H9 (cell line): ENCODE measurements at regions not wholly inside any gene's neighbourhood (a gene's known extent, or its start where the extent isn't known, plus 50 kb on each side); places are given as distances from the start of the nearest gene placed in this dataset.

ENCODE experiments used
- DNase-seq: peaks from one replicate; pipeline ENCODE4 v3.0.0-alpha.2; 2017
- H2AFZ ChIP-seq: one replicate; pipeline ENCODE4 v1.6.1; 2013; ENCODE audit warnings: mild to moderate bottlenecking, low read length, control low read depth, moderate library complexity
- H2AK5ac ChIP-seq: 2 replicates; pipeline ENCODE4 v1.6.1; 2013; ENCODE audit warnings: low read length, control low read depth, mixed read lengths; ENCODE audit not compliant: insufficient read length
- H2BK120ac ChIP-seq: one replicate; pipeline ENCODE4 v1.6.1; 2013; ENCODE audit warnings: low read depth, mild to moderate bottlenecking, low read length, control low read depth, inconsistent platforms; ENCODE audit not compliant: poor library complexity, severe bottlenecking
- H2BK12ac ChIP-seq: 2 replicates; pipeline ENCODE4 v1.6.1; 2013; ENCODE audit warnings: low read length, control low read depth, mixed read lengths, low read depth; ENCODE audit not compliant: insufficient read length
- H2BK15ac ChIP-seq: 2 replicates; pipeline ENCODE4 v1.6.1; 2013; ENCODE audit warnings: low read depth, low read length, control low read depth
- H2BK20ac ChIP-seq: one replicate; pipeline ENCODE4 v1.6.1; 2013; ENCODE audit warnings: low read depth, mild to moderate bottlenecking, low read length, control low read depth, inconsistent platforms; ENCODE audit not compliant: poor library complexity, severe bottlenecking
- H2BK5ac ChIP-seq: 2 replicates; pipeline ENCODE4 v1.6.1; 2013; ENCODE audit warnings: low read length, control low read depth, mixed read lengths; ENCODE audit not compliant: insufficient read length
- H3K14ac ChIP-seq: 2 replicates; pipeline ENCODE4 v1.6.1; 2013; ENCODE audit warnings: low read length, control low read depth; ENCODE audit not compliant: insufficient read depth
- H3K18ac ChIP-seq: 2 replicates; pipeline ENCODE4 v1.6.1; 2013; ENCODE audit warnings: low read depth, mild to moderate bottlenecking, mixed read lengths, low read length, control low read depth; ENCODE audit not compliant: insufficient read length
- H3K23ac ChIP-seq: 2 replicates; pipeline ENCODE4 v1.6.1; 2013; ENCODE audit warnings: low read length, control low read depth, mixed read lengths, low read depth; ENCODE audit not compliant: insufficient read length
- H3K23me2 ChIP-seq: 2 replicates; pipeline ENCODE4 v1.6.1; 2013; ENCODE audit warnings: low read depth, mild to moderate bottlenecking, mixed read lengths, low read length, control low read depth; ENCODE audit not compliant: insufficient read length, poor library complexity, severe bottlenecking
- H3K27ac ChIP-seq: 2 replicates; pipeline ENCODE4 v1.5.1; 2013; ENCODE audit warnings: low read length, control low read depth, mixed read lengths, low read depth; ENCODE audit not compliant: insufficient read length
- H3K27me3 ChIP-seq: 2 replicates; pipeline ENCODE4 v1.6.1; 2013; ENCODE audit warnings: low read length, control low read depth, inconsistent platforms; ENCODE audit not compliant: insufficient read depth
- H3K4ac ChIP-seq: 2 replicates; pipeline ENCODE4 v1.6.1; 2013; ENCODE audit warnings: low read depth, mild to moderate bottlenecking, control low read depth, inconsistent platforms, low read length, moderate library complexity
- H3K4me1 ChIP-seq: 2 replicates; pipeline ENCODE4 v1.6.1; 2013; ENCODE audit warnings: low read length, control low read depth, inconsistent platforms; ENCODE audit not compliant: insufficient read depth
- H3K4me2 ChIP-seq: 2 replicates; pipeline ENCODE4 v1.6.1; 2013; ENCODE audit warnings: low read length, control low read depth, mixed read lengths; ENCODE audit not compliant: insufficient read length, insufficient read depth
- H3K56ac ChIP-seq: 2 replicates; pipeline ENCODE4 v1.6.1; 2013; ENCODE audit warnings: low read depth, mild to moderate bottlenecking, mixed read lengths, low read length, control low read depth; ENCODE audit not compliant: insufficient read length
- H3K79me1 ChIP-seq: 2 replicates; pipeline ENCODE4 v1.6.1; 2013; ENCODE audit warnings: low read depth, mild to moderate bottlenecking, moderate library complexity, low read length, control low read depth, inconsistent platforms; ENCODE audit not compliant: insufficient read depth, poor library complexity, severe bottlenecking
- H3K79me2 ChIP-seq: 2 replicates; pipeline ENCODE4 v1.6.1; 2013; ENCODE audit warnings: low read length, control low read depth, inconsistent platforms; ENCODE audit not compliant: insufficient read depth
- H3K9ac ChIP-seq: 2 replicates; pipeline ENCODE4 v1.6.1; 2013; ENCODE audit warnings: low read length, control low read depth, mixed read lengths; ENCODE audit not compliant: insufficient read length; ENCODE audit errors: extremely low read depth
- H3K9me3 ChIP-seq: one replicate; pipeline ENCODE4 v1.6.1; 2013; ENCODE audit warnings: low read depth, low read length, inconsistent platforms; ENCODE audit not compliant: control insufficient read depth
- H3T11ph ChIP-seq: one replicate; pipeline ENCODE4 v1.6.1; 2013; ENCODE audit warnings: mild to moderate bottlenecking, low read length, control low read depth, inconsistent platforms
- H4K20me1 ChIP-seq: one replicate; pipeline ENCODE4 v1.6.1; 2013; ENCODE audit not compliant: control insufficient read depth, insufficient read length, insufficient read depth
- H4K5ac ChIP-seq: 2 replicates; pipeline ENCODE4 v1.6.1; 2013; ENCODE audit warnings: low read depth, mild to moderate bottlenecking, mixed read lengths, low read length, control low read depth; ENCODE audit not compliant: insufficient read length
- H4K8ac ChIP-seq: replicated peaks from 2 replicates; pipeline ENCODE4 v1.6.1; 2013; ENCODE audit warnings: low read length, control low read depth, mixed read lengths, low read depth; ENCODE audit not compliant: insufficient read length
- H4K91ac ChIP-seq: 2 replicates; pipeline ENCODE4 v1.6.1; 2013; ENCODE audit warnings: low read depth, mild to moderate bottlenecking, moderate library complexity, mixed read lengths, low read length, control low read depth; ENCODE audit not compliant: insufficient read length
- H3K27ac Mint-ChIP-seq, 3 experiments: 2 replicates in 2 of 3; 3 replicates in 1 of 3; pipeline ENCODE4 v1.8.0; 2020 to 2021; ENCODE audit warnings: mixed read lengths in 3 of 3, mild to moderate bottlenecking in 1 of 3, moderate library complexity in 1 of 3
- H3K27me3 Mint-ChIP-seq: 2 replicates; pipeline ENCODE4 v1.8.0; 2021; ENCODE audit warnings: low read depth, mild to moderate bottlenecking, moderate library complexity, mixed read lengths
- H3K36me3 Mint-ChIP-seq, 3 experiments: 2 replicates in 2 of 3; 3 replicates in 1 of 3; pipeline ENCODE4 v1.8.0; 2020 to 2021; ENCODE audit warnings: low read depth in 3 of 3, mixed read lengths in 3 of 3; ENCODE audit not compliant: insufficient read depth in 1 of 3
- H3K4me1 Mint-ChIP-seq, 2 experiments: 2 replicates each; pipeline ENCODE4 v1.8.0; 2020; ENCODE audit warnings: mixed read lengths in 2 of 2
- H3K4me3 Mint-ChIP-seq, 2 experiments: 2 replicates in 1 of 2; 3 replicates in 1 of 2; pipeline ENCODE4 v1.8.0; 2020 to 2021; ENCODE audit warnings: mild to moderate bottlenecking in 2 of 2, mixed read lengths in 2 of 2, moderate library complexity in 1 of 2
- H3K9me3 Mint-ChIP-seq, 2 experiments: 2 replicates in 1 of 2; 3 replicates in 1 of 2; pipeline ENCODE4 v1.8.0; 2020; ENCODE audit warnings: mild to moderate bottlenecking in 2 of 2, mixed read lengths in 2 of 2, moderate library complexity in 1 of 2
- CTCF ChIP-seq: fragments of 200-600 bp; sonication (generic); conservative IDR thresholded peaks from 3 replicates; pipeline ENCODE4 v1.8.0; 2021; ENCODE audit warnings: antibody characterized with exemption, mild to moderate bottlenecking
- WGBS: extraction: QIAGEN DNeasy Blood & Tissue Kit; methylation state at CpG from one replicate; pipeline ENCODE4 v1.1.7; 2013; ENCODE audit warnings: missing lambda C conversion rate, low lambda C conversion rate, mixed read lengths; ENCODE audit not compliant: insufficient read length; ENCODE audit errors: extremely low coverage; 5-methylcytosine and 5-hydroxymethylcytosine counted together

GRCh38 chr2:22020091-22020742, 896.4 kb downstream of the TDRD15 start:
- Histone ChIP-seq H2AFZ (no peak overlapping the region), H2BK15ac (no peak overlapping the region), H2BK12ac (no peak overlapping the region), H2BK20ac (no peak overlapping the region), H3K79me1 (no peaks in the 10 kb centered on the region), H3K27me3 (no peaks in the 10 kb centered on the region), H2AK5ac (no peak overlapping the region), H3K18ac (no peak overlapping the region), H4K20me1 (no peaks in the 10 kb centered on the region), H3K4ac (no peak overlapping the region), H4K91ac (no peak overlapping the region), H3K4me2 (no peak overlapping the region), H2BK5ac (no peak overlapping the region), H3K9me3 (no peaks in the 10 kb centered on the region), H3K23me2 (no peaks in the 10 kb centered on the region), H3T11ph (no peak overlapping the region), H3K56ac (no peak overlapping the region), H3K79me2 (no peaks in the 10 kb centered on the region), H4K5ac (no peak overlapping the region), H3K14ac (no peak overlapping the region), H3K27ac (no peak overlapping the region), H4K8ac (no peak overlapping the region), H3K4me1 (peaks cover 3% of the 10 kb centered on the region; the same call in 1 of the 2 replicates), H3K23ac (no peak overlapping the region), H2BK120ac (no peak overlapping the region), H3K9ac (no peak overlapping the region)
- H3K27me3 Mint-ChIP-seq = no peaks in the 10 kb centered on the region
- H3K9me3 Mint-ChIP-seq = no peaks in the 10 kb centered on the region
- H3K4me1 Mint-ChIP-seq = peaks cover 14 to 21% of the 10 kb centered on the region in 2 experiments
- H3K27ac Mint-ChIP-seq = no peak overlapping the region
- DNase-seq = no peak
- H3K36me3 Mint-ChIP-seq = no peaks in the 10 kb centered on the region
- no peak for TF ChIP-seq CTCF
- no CpG with 5 or more reads among the region's 6 CpGs for WGBS
- H3K4me3 Mint-ChIP-seq = no peak overlapping the region
